ENCODE measurements at regions not wholly inside any gene's neighbourhood (a gene's known extent, or its start where the extent isn't known, plus 50 kb on each side); places are given as distances from the start of the nearest gene placed in this dataset.

DNA sequence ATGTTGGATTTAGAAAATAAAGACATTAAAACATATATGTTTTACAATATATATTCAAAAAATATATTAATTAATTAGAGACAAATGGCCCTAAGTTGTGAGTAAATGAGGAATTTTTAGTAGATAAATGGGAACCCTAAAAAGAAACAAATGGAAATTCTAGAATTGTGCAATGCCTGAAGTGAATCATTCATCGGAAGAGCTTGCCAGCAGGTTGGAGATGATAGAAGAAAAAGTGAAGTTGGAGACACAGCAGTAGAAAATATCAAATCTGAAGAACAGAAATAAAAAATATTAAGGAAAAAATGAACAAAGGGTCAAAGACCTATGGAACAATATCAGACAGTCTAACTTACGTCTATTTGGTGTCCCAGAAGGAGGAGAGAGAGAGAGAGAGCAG is 109.4 kb upstream of the NEDD9 start:
- ChIA-PET CTCF (interaction anchor here (0.6 kb wide), 1 partner anchor 157 kb away, joined by 4 read pairs; no protein-coding TSS in a partner anchor), POLR2A (interaction anchor here (0.9 to 2.1 kb wide), 4 partner anchors 10 to 109 kb away, joined by 3 to 9 read pairs (median 4); partner anchors contain the start of gene NEDD9)
- DNase-seq (ENCODE audit: unreplicated experiment) = peak; percentile 60
- H3K27me3 Mint-ChIP-seq (ENCODE audit: insufficient read depth, unreplicated experiment) = no peaks in the 10 kb centered on the region
- intact Hi-C loops (cut with micrococcal nuclease) = no loop called here
- TF ChIP-seq, protein P1, sequence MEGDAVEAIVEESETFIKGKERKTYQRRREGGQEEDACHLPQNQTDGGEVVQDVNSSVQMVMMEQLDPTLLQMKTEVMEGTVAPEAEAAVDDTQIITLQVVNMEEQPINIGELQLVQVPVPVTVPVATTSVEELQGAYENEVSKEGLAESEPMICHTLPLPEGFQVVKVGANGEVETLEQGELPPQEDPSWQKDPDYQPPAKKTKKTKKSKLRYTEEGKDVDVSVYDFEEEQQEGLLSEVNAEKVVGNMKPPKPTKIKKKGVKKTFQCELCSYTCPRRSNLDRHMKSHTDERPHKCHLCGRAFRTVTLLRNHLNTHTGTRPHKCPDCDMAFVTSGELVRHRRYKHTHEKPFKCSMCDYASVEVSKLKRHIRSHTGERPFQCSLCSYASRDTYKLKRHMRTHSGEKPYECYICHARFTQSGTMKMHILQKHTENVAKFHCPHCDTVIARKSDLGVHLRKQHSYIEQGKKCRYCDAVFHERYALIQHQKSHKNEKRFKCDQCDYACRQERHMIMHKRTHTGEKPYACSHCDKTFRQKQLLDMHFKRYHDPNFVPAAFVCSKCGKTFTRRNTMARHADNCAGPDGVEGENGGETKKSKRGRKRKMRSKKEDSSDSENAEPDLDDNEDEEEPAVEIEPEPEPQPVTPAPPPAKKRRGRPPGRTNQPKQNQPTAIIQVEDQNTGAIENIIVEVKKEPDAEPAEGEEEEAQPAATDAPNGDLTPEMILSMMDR (IDR thresholded peaks at IDR 0.05; ENCODE audit: unreplicated experiment) = no peak
- peaks cover 26% of the 10 kb centered on the region for H3K4me1 Mint-ChIP-seq (ENCODE audit: insufficient read depth, unreplicated experiment)
- peak overlapping the region; percentile 73 for H3K27ac Mint-ChIP-seq (ENCODE audit: low read depth, unreplicated experiment)
- BruUV-seq (replicated peaks) = no TSS peak
- H3K36me3 Mint-ChIP-seq (ENCODE audit: insufficient read depth, unreplicated experiment) = no peaks in the 10 kb centered on the region
- peaks cover 7% of the 10 kb centered on the region for H3K9me3 Mint-ChIP-seq (ENCODE audit: unreplicated experiment)
- no peak overlapping the region for H3K4me3 Mint-ChIP-seq (ENCODE audit: unreplicated experiment)

DNA sequence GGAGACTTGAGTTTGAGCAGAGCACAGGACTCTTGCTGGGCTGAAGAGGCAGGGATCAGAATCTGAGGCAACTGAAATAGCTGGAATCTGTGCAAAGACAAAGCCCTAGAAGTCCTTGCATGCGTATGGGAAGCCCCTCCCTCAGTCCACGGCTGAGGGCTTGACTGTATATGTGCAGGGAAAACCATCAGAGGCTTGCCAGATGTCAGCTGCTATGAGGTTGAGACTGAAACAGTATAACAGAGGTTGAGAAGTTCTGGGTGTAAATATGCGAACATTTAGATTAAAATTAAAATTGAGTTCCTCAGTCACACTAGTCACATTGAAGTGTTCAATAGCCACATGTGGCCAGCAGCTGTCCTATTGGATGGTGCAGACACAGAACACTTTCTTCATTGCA is 108.8 kb upstream of the NEDD9 start:
- POLR2A ChIA-PET = interaction anchor here (1.5 to 2.1 kb wide), 2 partner anchors 10 to 23 kb away, joined by 3 to 9 read pairs; no protein-coding TSS in a partner anchor

GRCh38 chr6:11339380-11339779 is 106.9 kb upstream of the NEDD9 start:
- POLR2A ChIA-PET = no interaction called here
- intact Hi-C loops (cut with micrococcal nuclease) = no loop called here

More for the DNA sequence above, 108.8 kb upstream of the NEDD9 start:
- CTCF ChIA-PET = no interaction called here
- no peak for DNase-seq (ENCODE audit: unreplicated experiment)
- TF ChIP-seq, protein P1 (IDR thresholded peaks at IDR 0.05; ENCODE audit: unreplicated experiment) = no peak
- intact Hi-C loops (cut with micrococcal nuclease) = no loop called here
- H3K4me3 Mint-ChIP-seq (ENCODE audit: unreplicated experiment) = no peak overlapping the region
- H3K27me3 Mint-ChIP-seq (ENCODE audit: insufficient read depth, unreplicated experiment) = no peaks in the 10 kb centered on the region
- no peak overlapping the region for H3K27ac Mint-ChIP-seq (ENCODE audit: low read depth, unreplicated experiment)
- H3K9me3 Mint-ChIP-seq (ENCODE audit: unreplicated experiment) = peaks cover 7% of the 10 kb centered on the region
- no TSS peak for BruUV-seq (replicated peaks)
- peaks cover 26% of the 10 kb centered on the region for H3K4me1 Mint-ChIP-seq (ENCODE audit: insufficient read depth, unreplicated experiment)
- H3K36me3 Mint-ChIP-seq (ENCODE audit: insufficient read depth, unreplicated experiment) = no peaks in the 10 kb centered on the region

GRCh38 chr6:11337306-11337705 is 104.8 kb upstream of the NEDD9 start:
- no peak overlapping the region for H3K4me3 Mint-ChIP-seq (ENCODE audit: unreplicated experiment)
- H3K27me3 Mint-ChIP-seq (ENCODE audit: insufficient read depth, unreplicated experiment) = no peaks in the 10 kb centered on the region
- ChIA-PET CTCF (interaction anchor here (0.6 kb wide), 1 partner anchor 67 kb away, joined by 3 read pairs; no protein-coding TSS in a partner anchor), POLR2A (no interaction called here)
- no peak overlapping the region for H3K27ac Mint-ChIP-seq (ENCODE audit: low read depth, unreplicated experiment)
- TF ChIP-seq, protein P1 (IDR thresholded peaks at IDR 0.05; ENCODE audit: unreplicated experiment) = no peak
- no TSS peak for BruUV-seq (replicated peaks)
- H3K36me3 Mint-ChIP-seq (ENCODE audit: insufficient read depth, unreplicated experiment) = no peaks in the 10 kb centered on the region
- intact Hi-C loops (cut with micrococcal nuclease) = no loop called here
- H3K4me1 Mint-ChIP-seq (ENCODE audit: insufficient read depth, unreplicated experiment) = peaks cover 11% of the 10 kb centered on the region
- no peak for DNase-seq (ENCODE audit: unreplicated experiment)
- peaks cover 7% of the 10 kb centered on the region for H3K9me3 Mint-ChIP-seq (ENCODE audit: unreplicated experiment)

More at GRCh38 chr6:11339380-11339779, 106.9 kb upstream of the NEDD9 start:
- no peak for DNase-seq (ENCODE audit: unreplicated experiment)
- TF ChIP-seq, protein P1 (IDR thresholded peaks at IDR 0.05; ENCODE audit: unreplicated experiment) = no peak
- H3K27me3 Mint-ChIP-seq (ENCODE audit: insufficient read depth, unreplicated experiment) = no peaks in the 10 kb centered on the region
- H3K4me3 Mint-ChIP-seq (ENCODE audit: unreplicated experiment) = no peak overlapping the region
- no peaks in the 10 kb centered on the region for H3K36me3 Mint-ChIP-seq (ENCODE audit: insufficient read depth, unreplicated experiment)
- H3K27ac Mint-ChIP-seq (ENCODE audit: low read depth, unreplicated experiment) = no peak overlapping the region
- no TSS peak for BruUV-seq (replicated peaks)
- H3K9me3 Mint-ChIP-seq (ENCODE audit: unreplicated experiment) = peaks cover 7% of the 10 kb centered on the region
- CTCF ChIA-PET = interaction anchor here (0.5 kb wide), 1 partner anchor 157 kb away, joined by 3 read pairs; no protein-coding TSS in a partner anchor
- H3K4me1 Mint-ChIP-seq (ENCODE audit: insufficient read depth, unreplicated experiment) = peaks cover 20% of the 10 kb centered on the region
